SK-N-SH (cell line): ENCODE measurements at regions not wholly inside any gene's neighbourhood (a gene's known extent, or its start where the extent isn't known, plus 50 kb on each side); places are given as distances from the start of the nearest gene placed in this dataset.

Source experiments
- CTCF ChIA-PET: fragments of 300-600, 350-600 bp; formaldehyde crosslinking; extraction: SDS; loops from one replicate; lab custom pipeline; 2021; lab: Yijun Ruan, JAX
- POLR2A ChIA-PET: fragments of 350-600 bp; sonication (Branson Sonifier 250); formaldehyde crosslinking; extraction: SDS; loops from one replicate; lab custom pipeline; 2020; ENCODE audit warnings: antibody characterized with exemption, inconsistent platforms; lab: Yijun Ruan, JAX
- DNase-seq: peaks from one replicate; pipeline ENCODE4 v3.0.0; 2012
- H2AFZ ChIP-seq: fragments of 200-600 bp; sonication (generic); 2 replicates; pipeline ENCODE4 v1.8.1; 2016; ENCODE audit warnings: antibody characterized with exemption, mild to moderate bottlenecking, low read depth
- H3F3A ChIP-seq: fragments of 200-600 bp; sonication (generic); replicated peaks from 2 replicates; pipeline ENCODE3; 2016; ENCODE audit warnings: antibody characterized with exemption, mild to moderate bottlenecking; ENCODE audit not compliant: insufficient read depth
- H3K27ac ChIP-seq, 2 experiments: fragments of 200-500 bp in 1 of 2; fragments of 200-600 bp in 1 of 2; sonication (Bioruptor generic) in 1 of 2; sonication (generic), shearing (Covaris generic) in 1 of 2; 2 replicates each; pipeline versions ENCODE4 v1.5.1 to v1.6.1; 2014 to 2016; ENCODE audit warnings: low read depth in 2 of 2, inconsistent platforms in 1 of 2, low read length in 1 of 2, mild to moderate bottlenecking in 1 of 2, mixed read lengths in 1 of 2
- H3K27me3 ChIP-seq: fragments of 200-600 bp; sonication (generic), shearing (Covaris generic); 2 replicates; pipeline ENCODE4 v1.6.1; 2016; ENCODE audit warnings: mixed run types; ENCODE audit not compliant: insufficient read depth
- H3K36me3 ChIP-seq, 2 experiments: fragments of 200-500 bp in 1 of 2; fragments of 200-600 bp in 1 of 2; sonication (Bioruptor generic) in 1 of 2; sonication (generic) in 1 of 2; replicated peaks in 1 of 2; 2 replicates each; pipeline versions ENCODE3 to v1.5.1; 2014 to 2016; ENCODE audit warnings: low read length in 1 of 2, mild to moderate bottlenecking in 1 of 2; ENCODE audit not compliant: insufficient read depth in 2 of 2, control insufficient read depth in 1 of 2
- H3K4me1 ChIP-seq, 2 experiments: fragments of 200-500 bp in 1 of 2; fragments of 200-600 bp in 1 of 2; sonication (Bioruptor generic) in 1 of 2; sonication (generic), shearing (Covaris generic) in 1 of 2; 2 replicates each; pipeline versions ENCODE4 v1.5.1 to v1.6.1; 2014 to 2016; ENCODE audit warnings: low read depth in 1 of 2, low read length in 1 of 2, mixed run types in 1 of 2; ENCODE audit not compliant: insufficient read depth in 2 of 2, control insufficient read depth in 1 of 2
- H3K4me2 ChIP-seq: fragments of 200-600 bp; sonication (generic), shearing (Covaris generic); 2 replicates; pipeline ENCODE4 v1.6.1; 2017; ENCODE audit warnings: mixed run types
- H3K4me3 ChIP-seq, 2 experiments: fragments of 200-500 bp in 1 of 2; fragments of 200-600 bp in 1 of 2; sonication (Bioruptor generic) in 1 of 2; sonication (generic), shearing (Covaris generic) in 1 of 2; 2 replicates each; pipeline versions ENCODE4 v1.5.1 to v1.8.1; 2014 to 2016; ENCODE audit warnings: low read depth in 2 of 2, inconsistent platforms in 1 of 2, low read length in 1 of 2, mild to moderate bottlenecking in 1 of 2, mixed read lengths in 1 of 2, moderate library complexity in 1 of 2
- H3K79me2 ChIP-seq: fragments of 200-600 bp; sonication (generic); 2 replicates; pipeline ENCODE4 v1.8.1; 2017; ENCODE audit warnings: mild to moderate bottlenecking; ENCODE audit not compliant: insufficient read depth
- H3K9ac ChIP-seq: fragments of 200-600 bp; sonication (generic); 2 replicates; pipeline ENCODE4 v1.6.1; 2017; ENCODE audit warnings: mixed run types
- H3K9me2 ChIP-seq: fragments of 200-600 bp; sonication (generic); 2 replicates; pipeline ENCODE4 v1.6.1; 2017; ENCODE audit warnings: mixed run types
- H3K9me3 ChIP-seq: fragments of 200-600 bp; sonication (generic); 2 replicates; pipeline ENCODE4 v1.6.1; 2017; ENCODE audit warnings: mixed run types, mild to moderate bottlenecking, moderate library complexity
- H4K20me1 ChIP-seq: fragments of 200-600 bp; sonication (generic); 2 replicates; pipeline ENCODE4 v1.6.1; 2017; ENCODE audit warnings: mild to moderate bottlenecking, mixed run types; ENCODE audit not compliant: insufficient read depth
- ELF1 ChIP-seq: IDR thresholded peaks from 2 replicates; pipeline ENCODE4 v1.4.0; 2012
- EP300 ChIP-seq, 2 experiments: IDR thresholded peaks; 2 replicates each; pipeline versions ENCODE4 v1.4.0 to v1.6.1; 2012; ENCODE audit warnings: borderline replicate concordance in 1 of 2, low read depth in 1 of 2, low read length in 1 of 2
- EZH2phosphoT487 ChIP-seq: fragments of 200-600 bp; sonication (generic); IDR thresholded peaks from 2 replicates; pipeline ENCODE4 v1.6.1; 2017; ENCODE audit warnings: low read depth, mixed run types, mild to moderate bottlenecking, antibody characterized with exemption, moderate library complexity, borderline replicate concordance
- NRF1 ChIP-seq: IDR thresholded peaks from 2 replicates; pipeline ENCODE4 v1.6.1; 2012; ENCODE audit warnings: low read depth, mild to moderate bottlenecking, low read length
- RFX5 ChIP-seq: IDR thresholded peaks from 2 replicates; pipeline ENCODE4 v1.6.1; 2012; ENCODE audit warnings: mild to moderate bottlenecking, improper control_type of control experiment, low read length
- RXRA ChIP-seq: IDR thresholded peaks from 2 replicates; pipeline ENCODE4 v1.4.0; 2012; ENCODE audit warnings: low read depth, mild to moderate bottlenecking, borderline replicate concordance
- TAF1 ChIP-seq: IDR thresholded peaks from 2 replicates; pipeline ENCODE4 v1.6.1; 2012; ENCODE audit warnings: low read depth, mild to moderate bottlenecking, low read length, moderate library complexity, borderline replicate concordance
- TCF12 ChIP-seq: IDR thresholded peaks from 2 replicates; pipeline ENCODE4 v1.4.0; 2012
- TEAD4 ChIP-seq: IDR thresholded peaks from 2 replicates; pipeline ENCODE4 v1.4.0; 2012; ENCODE audit warnings: mild to moderate bottlenecking, borderline replicate concordance; ENCODE audit not compliant: insufficient read depth
- USF1 ChIP-seq: IDR thresholded peaks from 2 replicates; pipeline ENCODE4 v1.4.0; 2012; ENCODE audit warnings: low read depth, borderline replicate concordance
- WGBS: methylation state at CpG from one replicate; pipeline ENCODE4 v1.1.6; 2017; ENCODE audit warnings: low lambda C conversion rate; 5-methylcytosine and 5-hydroxymethylcytosine counted together
- TF ChIP-seq, protein P1 (sequence below): fragments of 150-350 bp; IDR thresholded peaks from 2 replicates; pipeline ENCODE4 v1.6.1; 2016; ENCODE audit warnings: mild to moderate bottlenecking, low read depth, low read length
- TF ChIP-seq, protein P2 (sequence below): IDR thresholded peaks from 2 replicates; pipeline ENCODE4 v1.4.0; 2012; ENCODE audit warnings: low read depth, borderline replicate concordance

- Histone ChIP-seq H3K79me2 (no peaks in the 10 kb centered on the region), H3F3A (no peaks in the 10 kb centered on the region), H3K9me3 (no peaks in the 10 kb centered on the region), H3K4me2 (no peak overlapping the region), H2AFZ (no peak overlapping the region), H3K9ac (no peak overlapping the region), H3K27me3 (peaks cover 5% of the 10 kb centered on the region; the same call in 1 of the 2 replicates), H3K4me1 (no peaks in the 10 kb centered on the region), H3K27ac (no peak overlapping the region), H3K9me2 (no peaks in the 10 kb centered on the region), H4K20me1 (no peaks in the 10 kb centered on the region), H3K4me3 (no peak overlapping the region), H3K36me3 (no peaks in the 10 kb centered on the region)
- ChIA-PET CTCF (no interaction called here), POLR2A (no interaction called here)
- TF ChIP-seq, protein P1, sequence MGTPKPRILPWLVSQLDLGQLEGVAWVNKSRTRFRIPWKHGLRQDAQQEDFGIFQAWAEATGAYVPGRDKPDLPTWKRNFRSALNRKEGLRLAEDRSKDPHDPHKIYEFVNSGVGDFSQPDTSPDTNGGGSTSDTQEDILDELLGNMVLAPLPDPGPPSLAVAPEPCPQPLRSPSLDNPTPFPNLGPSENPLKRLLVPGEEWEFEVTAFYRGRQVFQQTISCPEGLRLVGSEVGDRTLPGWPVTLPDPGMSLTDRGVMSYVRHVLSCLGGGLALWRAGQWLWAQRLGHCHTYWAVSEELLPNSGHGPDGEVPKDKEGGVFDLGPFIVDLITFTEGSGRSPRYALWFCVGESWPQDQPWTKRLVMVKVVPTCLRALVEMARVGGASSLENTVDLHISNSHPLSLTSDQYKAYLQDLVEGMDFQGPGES: no peak
- TF ChIP-seq TCF12 (no peak), EZH2phosphoT487 (no peak)
- DNase-seq: no peak
- WGBS: 0% methylated on average over 2 of the region's 2 CpGs
These were observed 253.0 kb downstream of the HS3ST3B1 start for GRCh38 chr17:14553847-14554246.

- no peak for TF ChIP-seq TEAD4
- TF ChIP-seq EP300 (IDR thresholded peaks at IDR 0.05; ENCODE audit: borderline replicate concordance in 1 of 2, low read depth in 1 of 2, low read length in 1 of 2): no peak
- TF ChIP-seq TCF12: no peak
- no peak for TF ChIP-seq TAF1
- TF ChIP-seq RXRA: no peak
- TF ChIP-seq, protein P2, sequence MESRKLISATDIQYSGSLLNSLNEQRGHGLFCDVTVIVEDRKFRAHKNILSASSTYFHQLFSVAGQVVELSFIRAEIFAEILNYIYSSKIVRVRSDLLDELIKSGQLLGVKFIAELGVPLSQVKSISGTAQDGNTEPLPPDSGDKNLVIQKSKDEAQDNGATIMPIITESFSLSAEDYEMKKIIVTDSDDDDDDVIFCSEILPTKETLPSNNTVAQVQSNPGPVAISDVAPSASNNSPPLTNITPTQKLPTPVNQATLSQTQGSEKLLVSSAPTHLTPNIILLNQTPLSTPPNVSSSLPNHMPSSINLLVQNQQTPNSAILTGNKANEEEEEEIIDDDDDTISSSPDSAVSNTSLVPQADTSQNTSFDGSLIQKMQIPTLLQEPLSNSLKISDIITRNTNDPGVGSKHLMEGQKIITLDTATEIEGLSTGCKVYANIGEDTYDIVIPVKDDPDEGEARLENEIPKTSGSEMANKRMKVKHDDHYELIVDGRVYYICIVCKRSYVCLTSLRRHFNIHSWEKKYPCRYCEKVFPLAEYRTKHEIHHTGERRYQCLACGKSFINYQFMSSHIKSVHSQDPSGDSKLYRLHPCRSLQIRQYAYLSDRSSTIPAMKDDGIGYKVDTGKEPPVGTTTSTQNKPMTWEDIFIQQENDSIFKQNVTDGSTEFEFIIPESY: no peak
- no peak for TF ChIP-seq USF1
- TF ChIP-seq ELF1: no peak
- TF ChIP-seq RFX5: no peak
- no peak for TF ChIP-seq NRF1
- TF ChIP-seq, all 33 proteins: peak for 0
- H3K36me3 ChIP-seq: no peaks in the 10 kb centered on the region
- no peak overlapping the region for H3K4me2 ChIP-seq
- H2AFZ ChIP-seq: no peak overlapping the region
- POLR2A ChIA-PET: no interaction called here
- H3K27ac ChIP-seq: no peak overlapping the region
- H3K4me1 ChIP-seq: no peaks in the 10 kb centered on the region
- H4K20me1 ChIP-seq: no peaks in the 10 kb centered on the region
- no peaks in the 10 kb centered on the region for H3F3A ChIP-seq
- peaks cover 5% of the 10 kb centered on the region; the same call in 1 of the 2 replicates for H3K27me3 ChIP-seq
- no peaks in the 10 kb centered on the region for H3K9me2 ChIP-seq
- H3K4me3 ChIP-seq: no peak overlapping the region
- H3K9ac ChIP-seq: no peak overlapping the region
- no peaks in the 10 kb centered on the region for H3K9me3 ChIP-seq
- 4% methylated on average over 7 of the region's 7 CpGs for WGBS
- no peaks in the 10 kb centered on the region for H3K79me2 ChIP-seq
- CTCF ChIA-PET: no interaction called here
- no peak for DNase-seq
These were observed 251.4 kb downstream of the HS3ST3B1 start for GRCh38 chr17:14552306-14552705.
